SU-DHL-6 (cell line): ENCODE measurements at regions not wholly inside any gene's neighbourhood (a gene's known extent, or its start where the extent isn't known, plus 50 kb on each side); places are given as distances from the start of the nearest gene placed in this dataset.

ENCODE experiments used
- EZH2phosphoT487 ChIP-seq: fragments of 200-600 bp; sonication (generic), shearing (Covaris generic); conservative IDR thresholded peaks from 2 replicates; pipeline ENCODE4 v1.6.1; 2018; ENCODE audit warnings: mild to moderate bottlenecking, antibody characterized with exemption, low read length, moderate library complexity, mixed read lengths
- TF ChIP-seq, protein P1 (sequence below): fragments of 200-600 bp; sonication (generic); IDR thresholded peaks from one replicate; pipeline ENCODE4 v1.5.1; 2017; ENCODE audit warnings: antibody characterized with exemption, mild to moderate bottlenecking, low read length, moderate library complexity; ENCODE audit not compliant: insufficient read depth, poor library complexity, severe bottlenecking

DNA sequence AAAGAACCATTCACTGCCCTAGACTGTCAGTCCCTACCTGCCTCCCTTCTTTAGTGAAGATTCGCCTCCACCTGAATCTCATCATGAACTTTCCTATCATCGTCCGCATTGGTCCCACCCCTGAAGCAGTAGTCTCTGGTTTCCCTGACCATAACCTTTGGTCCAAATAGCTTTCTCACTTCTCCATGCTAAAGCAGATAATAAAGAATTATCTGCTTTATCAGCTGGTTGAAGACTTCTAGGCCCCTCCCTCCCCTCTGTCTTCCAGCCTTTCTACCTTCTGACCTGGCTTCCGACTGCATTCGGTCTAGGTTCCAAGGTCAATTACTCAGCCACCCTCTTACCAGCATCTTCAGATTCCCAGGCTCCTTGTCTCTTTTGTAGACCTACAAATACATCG is 650.9 kb downstream of the HS3ST4 start:
- TF ChIP-seq, protein P1, sequence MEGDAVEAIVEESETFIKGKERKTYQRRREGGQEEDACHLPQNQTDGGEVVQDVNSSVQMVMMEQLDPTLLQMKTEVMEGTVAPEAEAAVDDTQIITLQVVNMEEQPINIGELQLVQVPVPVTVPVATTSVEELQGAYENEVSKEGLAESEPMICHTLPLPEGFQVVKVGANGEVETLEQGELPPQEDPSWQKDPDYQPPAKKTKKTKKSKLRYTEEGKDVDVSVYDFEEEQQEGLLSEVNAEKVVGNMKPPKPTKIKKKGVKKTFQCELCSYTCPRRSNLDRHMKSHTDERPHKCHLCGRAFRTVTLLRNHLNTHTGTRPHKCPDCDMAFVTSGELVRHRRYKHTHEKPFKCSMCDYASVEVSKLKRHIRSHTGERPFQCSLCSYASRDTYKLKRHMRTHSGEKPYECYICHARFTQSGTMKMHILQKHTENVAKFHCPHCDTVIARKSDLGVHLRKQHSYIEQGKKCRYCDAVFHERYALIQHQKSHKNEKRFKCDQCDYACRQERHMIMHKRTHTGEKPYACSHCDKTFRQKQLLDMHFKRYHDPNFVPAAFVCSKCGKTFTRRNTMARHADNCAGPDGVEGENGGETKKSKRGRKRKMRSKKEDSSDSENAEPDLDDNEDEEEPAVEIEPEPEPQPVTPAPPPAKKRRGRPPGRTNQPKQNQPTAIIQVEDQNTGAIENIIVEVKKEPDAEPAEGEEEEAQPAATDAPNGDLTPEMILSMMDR = no peak
- no peak for TF ChIP-seq EZH2phosphoT487
